Smooth muscle cell (in vitro differentiated cells): ENCODE measurements at regions not wholly inside any gene's neighbourhood (a gene's known extent, or its start where the extent isn't known, plus 50 kb on each side); places are given as distances from the start of the nearest gene placed in this dataset.

ENCODE experiments used
- DNase-seq: peaks from one replicate; lab custom pipeline; 2025; ENCODE audit not compliant: unreplicated experiment; lab: John Stamatoyannopoulos, UW
- H2AFZ ChIP-seq: fragments of 200-600 bp; sonication (generic); 2 replicates; pipeline ENCODE4 v1.6.0; 2016; ENCODE audit warnings: antibody characterized with exemption, low read depth, mild to moderate bottlenecking
- H3F3A ChIP-seq: fragments of 200-600 bp; sonication (generic); 2 replicates; pipeline ENCODE4 v1.6.0; 2017; ENCODE audit warnings: antibody characterized with exemption, low read depth
- H3K27ac ChIP-seq: fragments of 200-600 bp; sonication (generic); 2 replicates; pipeline ENCODE4 v1.5.1; 2016; ENCODE audit warnings: low read depth, mild to moderate bottlenecking
- H3K27me3 ChIP-seq: fragments of 200-600 bp; sonication (generic); 2 replicates; pipeline ENCODE4 v1.6.1; 2016; ENCODE audit warnings: low read depth, mild to moderate bottlenecking
- H3K36me3 ChIP-seq: fragments of 200-600 bp; sonication (generic); 2 replicates; pipeline ENCODE4 v1.5.1; 2016; ENCODE audit warnings: low read depth
- H3K4me1 ChIP-seq: fragments of 200-600 bp; sonication (generic); 2 replicates; pipeline ENCODE4 v1.5.1; 2016; ENCODE audit warnings: low read depth
- H3K4me2 ChIP-seq: fragments of 200-600 bp; sonication (generic); 2 replicates; pipeline ENCODE4 v1.6.0; 2016; ENCODE audit warnings: mild to moderate bottlenecking
- H3K4me3 ChIP-seq: fragments of 200-600 bp; sonication (generic); 2 replicates; pipeline ENCODE4 v1.5.1; 2016; ENCODE audit warnings: mild to moderate bottlenecking
- H3K79me2 ChIP-seq: fragments of 200-600 bp; sonication (generic); 2 replicates; pipeline ENCODE4 v1.6.0; 2016; ENCODE audit warnings: low read depth, mild to moderate bottlenecking
- H3K9ac ChIP-seq: fragments of 200-600 bp; sonication (generic); 2 replicates; pipeline ENCODE4 v1.6.0; 2016; ENCODE audit warnings: low read depth
- H3K9me3 ChIP-seq: fragments of 200-600 bp; sonication (generic); replicated peaks from 2 replicates; pipeline ENCODE4 v1.5.1; 2016; ENCODE audit warnings: low read depth
- H4K20me1 ChIP-seq: fragments of 200-600 bp; sonication (generic); 2 replicates; pipeline ENCODE4 v1.6.0; 2016; ENCODE audit warnings: low read depth
- WGBS: methylation state at CpG from one replicate; pipeline ENCODE4 v1.1.7; 2016; ENCODE audit warnings: low lambda C conversion rate; 5-methylcytosine and 5-hydroxymethylcytosine counted together
- TF ChIP-seq, protein P1 (sequence below): fragments of 200-600 bp; sonication (generic); IDR thresholded peaks from 2 replicates; pipeline ENCODE4 v1.5.1; 2017; ENCODE audit warnings: borderline replicate concordance, mild to moderate bottlenecking, antibody characterized with exemption; ENCODE audit not compliant: insufficient read depth, poor library complexity, severe bottlenecking

DNA sequence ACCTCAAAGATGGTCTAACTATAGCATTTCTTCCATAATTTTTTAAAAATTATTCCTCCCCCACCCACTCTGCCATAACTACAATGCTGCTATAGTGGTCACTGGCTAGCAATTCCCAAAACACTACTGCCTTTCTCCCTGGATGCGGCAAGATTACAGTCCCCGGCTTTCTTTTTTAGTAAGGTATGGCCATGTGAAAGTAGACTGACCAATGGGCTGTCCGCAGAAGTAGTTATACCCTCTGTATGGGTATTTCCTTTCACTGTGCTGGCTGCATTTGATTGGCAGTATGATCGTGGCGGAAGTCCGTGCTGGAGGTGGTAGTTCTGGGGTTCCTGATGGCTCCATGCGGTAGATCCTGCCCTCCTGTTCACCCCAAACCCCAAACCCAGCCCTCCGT is 166.0 kb downstream of the FBXO8 start:
- DNase-seq, result no peak
- Histone ChIP-seq H3F3A (peaks cover 6% of the 10 kb centered on the region), H3K9ac (no peak overlapping the region), H3K36me3 (no peaks in the 10 kb centered on the region), H3K4me3 (no peak overlapping the region), H2AFZ (peak overlapping the region; percentile 35), H3K4me1 (peaks cover 12% of the 10 kb centered on the region), H3K4me2 (peak overlapping the region; percentile 94), H3K79me2 (peaks cover 37% of the 10 kb centered on the region), H3K9me3 (no peaks in the 10 kb centered on the region), H3K27ac (no peak overlapping the region), H3K27me3 (no peaks in the 10 kb centered on the region), H4K20me1 (no peaks in the 10 kb centered on the region)
- TF ChIP-seq, protein P1, sequence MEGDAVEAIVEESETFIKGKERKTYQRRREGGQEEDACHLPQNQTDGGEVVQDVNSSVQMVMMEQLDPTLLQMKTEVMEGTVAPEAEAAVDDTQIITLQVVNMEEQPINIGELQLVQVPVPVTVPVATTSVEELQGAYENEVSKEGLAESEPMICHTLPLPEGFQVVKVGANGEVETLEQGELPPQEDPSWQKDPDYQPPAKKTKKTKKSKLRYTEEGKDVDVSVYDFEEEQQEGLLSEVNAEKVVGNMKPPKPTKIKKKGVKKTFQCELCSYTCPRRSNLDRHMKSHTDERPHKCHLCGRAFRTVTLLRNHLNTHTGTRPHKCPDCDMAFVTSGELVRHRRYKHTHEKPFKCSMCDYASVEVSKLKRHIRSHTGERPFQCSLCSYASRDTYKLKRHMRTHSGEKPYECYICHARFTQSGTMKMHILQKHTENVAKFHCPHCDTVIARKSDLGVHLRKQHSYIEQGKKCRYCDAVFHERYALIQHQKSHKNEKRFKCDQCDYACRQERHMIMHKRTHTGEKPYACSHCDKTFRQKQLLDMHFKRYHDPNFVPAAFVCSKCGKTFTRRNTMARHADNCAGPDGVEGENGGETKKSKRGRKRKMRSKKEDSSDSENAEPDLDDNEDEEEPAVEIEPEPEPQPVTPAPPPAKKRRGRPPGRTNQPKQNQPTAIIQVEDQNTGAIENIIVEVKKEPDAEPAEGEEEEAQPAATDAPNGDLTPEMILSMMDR, result no peak
- 97% methylated on average over 8 of the region's 8 CpGs for WGBS

GRCh38 chr4:174116021-174116420 is 167.4 kb downstream of the FBXO8 start:
- no peak overlapping the region for H3K27ac ChIP-seq
- no peaks in the 10 kb centered on the region for H3K27me3 ChIP-seq
- H3K36me3 ChIP-seq, result no peaks in the 10 kb centered on the region
- no peak for DNase-seq
- H3K4me2 ChIP-seq, result peak overlapping the region; percentile 67
- no peaks in the 10 kb centered on the region for H3K9me3 ChIP-seq
- no peak overlapping the region for H3K4me3 ChIP-seq
- whole genome bisulfite sequencing, result 91% methylated on average over 4 of the region's 4 CpGs
- H3K79me2 ChIP-seq, result peaks cover 37% of the 10 kb centered on the region
- TF ChIP-seq, protein P1, result no peak
- peaks cover 23% of the 10 kb centered on the region for H3K4me1 ChIP-seq
- H4K20me1 ChIP-seq, result no peaks in the 10 kb centered on the region
- no peak overlapping the region for H2AFZ ChIP-seq
- H3F3A ChIP-seq, result peaks cover 11% of the 10 kb centered on the region
- H3K9ac ChIP-seq, result no peak overlapping the region

GRCh38 chr4:174111422-174111821 is 172.0 kb downstream of the FBXO8 start:
- TF ChIP-seq, protein P1, result no peak
- Histone ChIP-seq H3K4me3 (no peak overlapping the region), H3K4me2 (peak overlapping the region; percentile 49), H3K79me2 (peaks cover 10% of the 10 kb centered on the region), H3K4me1 (peaks cover 27% of the 10 kb centered on the region), H3F3A (peaks cover 11% of the 10 kb centered on the region), H3K9ac (no peak overlapping the region), H2AFZ (peak overlapping the region; percentile 8), H3K9me3 (no peaks in the 10 kb centered on the region), H4K20me1 (no peaks in the 10 kb centered on the region), H3K36me3 (no peaks in the 10 kb centered on the region), H3K27me3 (no peaks in the 10 kb centered on the region), H3K27ac (peak overlapping the region; percentile 66)
- DNase-seq, result no peak
- 4% methylated on average over 2 of the region's 2 CpGs for WGBS

DNA sequence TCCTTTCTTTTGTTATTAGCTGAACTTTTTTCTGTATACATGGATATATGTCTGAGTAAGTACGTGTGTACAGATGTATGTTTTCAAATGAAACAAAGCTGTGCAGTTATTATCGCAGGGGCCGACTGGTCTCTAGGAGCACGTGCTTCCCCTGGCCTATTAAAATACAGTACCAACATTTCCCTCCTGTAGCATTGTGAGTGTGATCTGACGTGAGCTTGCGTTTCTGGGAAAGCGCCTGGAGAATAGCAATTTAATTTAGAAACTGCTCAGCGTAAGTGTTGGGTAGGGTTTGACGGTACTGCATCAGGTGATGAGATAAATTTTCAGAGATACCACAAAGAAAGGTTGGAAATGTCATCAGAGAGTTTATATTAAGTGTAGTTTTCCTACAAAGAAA is 173.3 kb downstream of the FBXO8 start:
- Histone ChIP-seq H3K27ac (peak overlapping the region; percentile 4), H3F3A (peaks cover 11% of the 10 kb centered on the region), H3K36me3 (no peaks in the 10 kb centered on the region), H2AFZ (peak overlapping the region; percentile 57), H3K4me1 (peaks cover 27% of the 10 kb centered on the region), H3K9ac (no peak overlapping the region), H3K27me3 (no peaks in the 10 kb centered on the region), H3K4me2 (peak overlapping the region; percentile 49), H4K20me1 (no peaks in the 10 kb centered on the region), H3K4me3 (no peak overlapping the region), H3K9me3 (no peaks in the 10 kb centered on the region), H3K79me2 (peaks cover 3% of the 10 kb centered on the region)
- no peak for DNase-seq
- 55% methylated on average over 9 of the region's 9 CpGs for WGBS
- TF ChIP-seq, protein P1, result no peak
